IMR-90 (cell line): ENCODE measurements at regions not wholly inside any gene's neighbourhood (a gene's known extent, or its start where the extent isn't known, plus 50 kb on each side); places are given as distances from the start of the nearest gene placed in this dataset.

ENCODE experiments used
- ATAC-seq: fragments of 200-7000 bp; cut with Tn5 transposase; 2 replicates; pipeline ENCODE4 v1.9.1; 2020; ENCODE audit warnings: low read depth, mild to moderate bottlenecking, moderate library complexity
- BruUV-seq: library from RNA; stranded (reverse); fragments of 400-500 nt; replicated peaks from 2 replicates; lab custom pipeline; 2021; lab: Mats Ljungman, UMichigan
- CTCF ChIA-PET: fragments of 300-600 bp; formaldehyde crosslinking; extraction: SDS; loops from one replicate; lab custom pipeline; 2021; ENCODE audit warnings: antibody characterized with exemption; lab: Yijun Ruan, JAX
- POLR2A ChIA-PET: fragments of 300-600 bp; sonication (Branson Sonifier 250); formaldehyde crosslinking; loops from one replicate; lab custom pipeline; 2022; ENCODE audit warnings: antibody characterized with exemption; ENCODE audit not compliant: unreplicated experiment; lab: Charles Lee
- DNase-seq: peaks from one replicate; pipeline ENCODE4 v3.0.0; 2013
- H2AFZ ChIP-seq: replicated peaks from 2 replicates; pipeline ENCODE3; 2013; ENCODE audit warnings: low read length, mild to moderate bottlenecking; ENCODE audit not compliant: poor library complexity
- H2AK5ac ChIP-seq: 2 replicates; pipeline ENCODE4 v1.6.1; 2013; ENCODE audit warnings: low read depth, low read length, inconsistent platforms
- H2AK9ac ChIP-seq: replicated peaks from 2 replicates; pipeline ENCODE3; 2013; ENCODE audit warnings: mild to moderate bottlenecking, low read depth, low read length, moderate library complexity; ENCODE audit not compliant: poor library complexity
- H2BK120ac ChIP-seq: 2 replicates; pipeline ENCODE4 v1.6.1; 2013; ENCODE audit warnings: low read depth, low read length, inconsistent platforms
- H2BK15ac ChIP-seq: 3 replicates; pipeline ENCODE4 v1.6.1; 2013; ENCODE audit warnings: low read depth, low read length, inconsistent platforms
- H2BK20ac ChIP-seq: 2 replicates; pipeline ENCODE4 v1.6.1; 2013; ENCODE audit warnings: low read depth, mild to moderate bottlenecking, inconsistent platforms, low read length, moderate library complexity
- H2BK5ac ChIP-seq: 2 replicates; pipeline ENCODE4 v1.6.1; 2013; ENCODE audit warnings: mild to moderate bottlenecking, low read depth, low read length, inconsistent platforms; ENCODE audit not compliant: poor library complexity, severe bottlenecking
- H3K14ac ChIP-seq: replicated peaks from 2 replicates; pipeline ENCODE4 v1.6.1; 2013; ENCODE audit warnings: low read depth, low read length, inconsistent platforms
- H3K18ac ChIP-seq: 2 replicates; pipeline ENCODE4 v1.6.1; 2013; ENCODE audit warnings: low read depth, low read length, control low read depth
- H3K23ac ChIP-seq: 2 replicates; pipeline ENCODE4 v1.6.1; 2013; ENCODE audit warnings: low read depth, low read length, inconsistent platforms
- H3K27ac ChIP-seq: 2 replicates; pipeline ENCODE4 v1.5.1; 2013; ENCODE audit warnings: mild to moderate bottlenecking, control low read depth, low read length; ENCODE audit not compliant: insufficient read depth
- H3K27me3 ChIP-seq: 2 replicates; pipeline ENCODE4 v1.6.1; 2013; ENCODE audit warnings: low read length; ENCODE audit not compliant: control insufficient read depth, insufficient read depth
- H3K36me3 ChIP-seq: 2 replicates; pipeline ENCODE4 v1.6.1; 2013; ENCODE audit warnings: low read length, mixed read lengths; ENCODE audit not compliant: control insufficient read depth, insufficient read depth
- H3K4ac ChIP-seq: 2 replicates; pipeline ENCODE4 v1.6.1; 2013; ENCODE audit warnings: low read depth, low read length, inconsistent platforms
- H3K4me1 ChIP-seq: 2 replicates; pipeline ENCODE4 v1.6.1; 2013; ENCODE audit warnings: low read length, mixed read lengths; ENCODE audit not compliant: control insufficient read depth, insufficient read depth
- H3K4me2 ChIP-seq: 2 replicates; pipeline ENCODE4 v1.6.1; 2013; ENCODE audit warnings: low read depth, mild to moderate bottlenecking, control low read depth, low read length, moderate library complexity
- H3K4me3 ChIP-seq: 2 replicates; pipeline ENCODE4 v1.5.1; 2013; ENCODE audit warnings: low read depth, mild to moderate bottlenecking, control low read depth, low read length, moderate library complexity; ENCODE audit not compliant: insufficient read depth
- H3K56ac ChIP-seq: 2 replicates; pipeline ENCODE4 v1.6.1; 2013; ENCODE audit warnings: low read length, inconsistent platforms; ENCODE audit not compliant: insufficient read depth; ENCODE audit errors: extremely low read depth
- H3K79me1 ChIP-seq, 2 experiments: 2 replicates each; pipeline ENCODE4 v1.6.1; 2013; ENCODE audit warnings: low read length in 2 of 2, inconsistent platforms in 1 of 2, low read depth in 1 of 2
- H3K9ac ChIP-seq: 2 replicates; pipeline ENCODE4 v1.6.1; 2013; ENCODE audit warnings: low read depth, low read length, control low read depth
- H3K9me1 ChIP-seq: 2 replicates; pipeline ENCODE4 v1.6.1; 2013; ENCODE audit warnings: low read length, inconsistent platforms; ENCODE audit not compliant: insufficient read depth
- H3K9me3 ChIP-seq: 2 replicates; pipeline ENCODE4 v1.6.1; 2013; ENCODE audit warnings: low read length; ENCODE audit not compliant: control insufficient read depth, insufficient read depth
- H4K20me1 ChIP-seq: 2 replicates; pipeline ENCODE4 v1.6.1; 2013; ENCODE audit warnings: low read length, inconsistent platforms; ENCODE audit not compliant: insufficient read depth
- H4K5ac ChIP-seq: 2 replicates; pipeline ENCODE4 v1.6.1; 2013; ENCODE audit warnings: mild to moderate bottlenecking, low read depth, low read length, control low read depth
- H4K8ac ChIP-seq, 2 experiments: 2 replicates each; pipeline ENCODE4 v1.6.1; 2013; ENCODE audit warnings: low read depth in 2 of 2, low read length in 2 of 2, control low read depth in 1 of 2, inconsistent platforms in 1 of 2
- H4K91ac ChIP-seq: 2 replicates; pipeline ENCODE4 v1.6.1; 2013; ENCODE audit warnings: low read depth, low read length, inconsistent platforms; ENCODE audit not compliant: insufficient read depth
- BHLHE40 ChIP-seq: fragments of 150-350 bp; IDR thresholded peaks from 2 replicates; pipeline ENCODE4 v1.6.1; 2016; ENCODE audit warnings: mild to moderate bottlenecking, low read depth, low read length
- FOS ChIP-seq: fragments of 150-350 bp; IDR thresholded peaks from 2 replicates; pipeline ENCODE4 v1.6.1; 2016; ENCODE audit warnings: low read depth, low read length
- MAZ ChIP-seq: IDR thresholded peaks from 2 replicates; pipeline ENCODE4 v1.6.1; 2012; ENCODE audit warnings: low read depth, mild to moderate bottlenecking, low read length, improper control_type of control experiment, moderate library complexity, borderline replicate concordance
- MXI1 ChIP-seq: IDR thresholded peaks from 2 replicates; pipeline ENCODE4 v1.6.1; 2012; ENCODE audit warnings: low read depth, mild to moderate bottlenecking, low read length, moderate library complexity, borderline replicate concordance
- RAD21 ChIP-seq: IDR thresholded peaks from 2 replicates; pipeline ENCODE4 v1.6.1; 2012; ENCODE audit warnings: low read length, improper control_type of control experiment
- RFX5 ChIP-seq: IDR thresholded peaks from 2 replicates; pipeline ENCODE4 v1.8.0; 2012; ENCODE audit warnings: low read depth, mild to moderate bottlenecking, low read length, moderate library complexity
- SMC3 ChIP-seq: fragments of 150-350 bp; IDR thresholded peaks from 2 replicates; pipeline ENCODE4 v1.6.1; 2016; ENCODE audit warnings: low read depth, mild to moderate bottlenecking, antibody characterized with exemption, low read length, moderate library complexity
- WGBS, 2 experiments: methylation state at CpG; one replicate each; pipeline versions ENCODE4 v1.1.5 to v1.1.7; 2013; ENCODE audit warnings: missing lambda C conversion rate in 2 of 2; ENCODE audit not compliant: insufficient read length in 1 of 2; ENCODE audit errors: extremely low coverage in 2 of 2; 5-methylcytosine and 5-hydroxymethylcytosine counted together
- dilution Hi-C: fragments of 300-500 bp; cut with HindIII; formaldehyde crosslinking; loops from one replicate; pipeline ENCODE4 v1.14.3; 2018; ENCODE audit warnings: low sequenced_read_pairs; ENCODE audit not compliant: unreplicated experiment
- in situ Hi-C: fragments of 300-500 bp; cut with MboI; formaldehyde crosslinking; loops from 3 replicates; pipeline ENCODE4 v1.14.3; 2019; ENCODE audit warnings: low sequenced_read_pairs, inconsistent platforms, mixed read lengths
- intact Hi-C: fragments of 100-400 bp; cut with micrococcal nuclease; formaldehyde crosslinking; loops from 2 replicates; pipeline ENCODE4 v1.10.0; 2022
- TF ChIP-seq, protein P1 (sequence below): conservative IDR thresholded peaks from 2 replicates; pipeline ENCODE4 v1.5.1; 2012; ENCODE audit warnings: mild to moderate bottlenecking, low read depth, low read length, improper control_type of control experiment
- TF ChIP-seq, protein P2 (sequence below): fragments of 150-350 bp; IDR thresholded peaks from 2 replicates; pipeline ENCODE4 v1.6.1; 2017; ENCODE audit warnings: mild to moderate bottlenecking, antibody characterized with exemption, low read length, low read depth

DNA sequence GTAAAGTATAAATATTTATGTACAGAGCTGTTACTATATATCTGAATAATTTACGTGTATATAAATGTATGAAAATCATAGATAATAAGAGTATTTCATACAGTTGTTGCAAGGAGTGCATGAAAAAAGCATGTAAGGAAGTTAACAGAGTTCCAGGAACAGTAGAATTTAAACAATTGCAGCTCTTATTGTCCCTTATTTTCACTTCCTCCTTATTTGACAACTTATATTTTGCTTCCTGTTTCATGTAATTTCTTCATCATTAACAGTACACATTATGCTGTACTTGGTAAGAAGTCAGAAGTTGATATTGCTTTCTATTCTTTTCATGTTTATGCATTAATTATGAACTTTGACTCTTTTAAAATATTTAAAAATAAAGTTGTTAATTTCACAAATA, 681.5 kb downstream of the LRRIQ3 start:
- Histone ChIP-seq H2AK9ac (no peak overlapping the region), H2BK120ac (no peak overlapping the region), H3K27ac (no peak overlapping the region), H4K5ac (no peak overlapping the region), H3K9me1 (no peaks in the 10 kb centered on the region), H3K18ac (no peak overlapping the region), H2BK20ac (no peak overlapping the region), H3K4me2 (no peak overlapping the region), H4K91ac (no peak overlapping the region), H2AFZ (no peak overlapping the region), H3K4me3 (no peak overlapping the region), H3K56ac (no peak overlapping the region), H3K36me3 (no peaks in the 10 kb centered on the region), H3K9me3 (peaks cover 2% of the 10 kb centered on the region; the same call in 1 of the 2 replicates), H3K9ac (no peak overlapping the region), H2BK15ac (no peak overlapping the region), H2AK5ac (no peak overlapping the region), H3K4me1 (no peaks in the 10 kb centered on the region), H3K27me3 (no peaks in the 10 kb centered on the region), H3K23ac (no peak overlapping the region), H2BK5ac (no peak overlapping the region), H3K4ac (no peak overlapping the region), H3K79me1 (no peaks in the 10 kb centered on the region), H4K8ac (no peak overlapping the region), H3K14ac (no peak overlapping the region), H4K20me1 (no peaks in the 10 kb centered on the region)
- ATAC-seq (no peak), DNase-seq (no peak)
- ChIA-PET CTCF (interaction anchor here (0.6 kb wide), 1 partner anchor 1081 kb away, joined by 4 read pairs; no protein-coding TSS in a partner anchor), POLR2A (no interaction called here)
- in situ Hi-C loops (no loop called here), dilution Hi-C loops (no loop called here), intact Hi-C loops (no loop called here)
- TF ChIP-seq, protein P1, sequence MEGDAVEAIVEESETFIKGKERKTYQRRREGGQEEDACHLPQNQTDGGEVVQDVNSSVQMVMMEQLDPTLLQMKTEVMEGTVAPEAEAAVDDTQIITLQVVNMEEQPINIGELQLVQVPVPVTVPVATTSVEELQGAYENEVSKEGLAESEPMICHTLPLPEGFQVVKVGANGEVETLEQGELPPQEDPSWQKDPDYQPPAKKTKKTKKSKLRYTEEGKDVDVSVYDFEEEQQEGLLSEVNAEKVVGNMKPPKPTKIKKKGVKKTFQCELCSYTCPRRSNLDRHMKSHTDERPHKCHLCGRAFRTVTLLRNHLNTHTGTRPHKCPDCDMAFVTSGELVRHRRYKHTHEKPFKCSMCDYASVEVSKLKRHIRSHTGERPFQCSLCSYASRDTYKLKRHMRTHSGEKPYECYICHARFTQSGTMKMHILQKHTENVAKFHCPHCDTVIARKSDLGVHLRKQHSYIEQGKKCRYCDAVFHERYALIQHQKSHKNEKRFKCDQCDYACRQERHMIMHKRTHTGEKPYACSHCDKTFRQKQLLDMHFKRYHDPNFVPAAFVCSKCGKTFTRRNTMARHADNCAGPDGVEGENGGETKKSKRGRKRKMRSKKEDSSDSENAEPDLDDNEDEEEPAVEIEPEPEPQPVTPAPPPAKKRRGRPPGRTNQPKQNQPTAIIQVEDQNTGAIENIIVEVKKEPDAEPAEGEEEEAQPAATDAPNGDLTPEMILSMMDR: no peak
- TF ChIP-seq RFX5 (no peak), MXI1 (no peak), MAZ (no peak), BHLHE40 (no peak), FOS (no peak), RAD21 (no peak), SMC3 (no peak)
- TF ChIP-seq, protein P2, sequence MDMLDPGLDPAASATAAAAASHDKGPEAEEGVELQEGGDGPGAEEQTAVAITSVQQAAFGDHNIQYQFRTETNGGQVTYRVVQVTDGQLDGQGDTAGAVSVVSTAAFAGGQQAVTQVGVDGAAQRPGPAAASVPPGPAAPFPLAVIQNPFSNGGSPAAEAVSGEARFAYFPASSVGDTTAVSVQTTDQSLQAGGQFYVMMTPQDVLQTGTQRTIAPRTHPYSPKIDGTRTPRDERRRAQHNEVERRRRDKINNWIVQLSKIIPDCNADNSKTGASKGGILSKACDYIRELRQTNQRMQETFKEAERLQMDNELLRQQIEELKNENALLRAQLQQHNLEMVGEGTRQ: no peak
- no CpG with 5 or more reads among the region's 1 CpG for WGBS, 2 experiments
- BruUV-seq: no TSS peak
